HepG2 (cell line): ENCODE measurements at regions not wholly inside any gene's neighbourhood (a gene's known extent, or its start where the extent isn't known, plus 50 kb on each side); places are given as distances from the start of the nearest gene placed in this dataset.
"Not testable (repeated sequence)": the region's sequence is repeated elsewhere in the genome, so short reads cannot be mapped to it uniquely, and the experiment has no call there.

ENCODE experiments used
- ATF6 ChIP-seq: sonication (generic); formaldehyde crosslinking; conservative IDR thresholded peaks from 2 replicates; pipeline ENCODE4 v1.4.0; 2020; ENCODE audit warnings: missing genetic modification reagents
- CHD2 ChIP-seq: IDR thresholded peaks from 2 replicates; pipeline ENCODE4 v1.6.1; 2011; ENCODE audit warnings: low read depth, low read length, improper control_type of control experiment
- CTCF ChIP-seq: sonication (generic); formaldehyde crosslinking; IDR thresholded peaks from 2 replicates; pipeline ENCODE4 v1.5.0; 2020; ENCODE audit warnings: mild to moderate bottlenecking, missing genetic modification reagents, moderate library complexity
- FOXO1 ChIP-seq: sonication (generic); formaldehyde crosslinking; IDR thresholded peaks from 2 replicates; pipeline ENCODE4 v1.4.0; 2020; ENCODE audit warnings: missing genetic modification reagents
- KDM5A ChIP-seq: fragments of 200-600 bp; sonication (generic); IDR thresholded peaks from 2 replicates; pipeline ENCODE4 v1.7.0; 2018; ENCODE audit warnings: antibody characterized with exemption, mild to moderate bottlenecking, low read length, borderline replicate concordance
- TFDP1 ChIP-seq: IDR thresholded peaks from 2 replicates; pipeline ENCODE4 v1.6.1; 2016; ENCODE audit warnings: missing compliant biosample characterization, missing genetic modification reagents, borderline replicate concordance
- YEATS2 ChIP-seq: sonication (generic); formaldehyde crosslinking; IDR thresholded peaks from 2 replicates; pipeline ENCODE4 v1.4.0; 2020; ENCODE audit warnings: missing genetic modification reagents, borderline replicate concordance
- ZBTB20 ChIP-seq: sonication (generic); formaldehyde crosslinking; IDR thresholded peaks from 2 replicates; pipeline ENCODE4 v1.8.1; 2023; ENCODE audit warnings: missing genetic modification reagents, low read depth, mild to moderate bottlenecking, borderline replicate concordance
- ZBTB44 ChIP-seq: sonication (generic); formaldehyde crosslinking; IDR thresholded peaks from 2 replicates; pipeline ENCODE4 v1.4.0; 2020; ENCODE audit warnings: missing genetic modification reagents
- ZFP91 ChIP-seq: sonication (generic); formaldehyde crosslinking; IDR thresholded peaks from 2 replicates; pipeline ENCODE4 v1.9.0; 2022; ENCODE audit warnings: missing genetic modification reagents, mild to moderate bottlenecking, borderline replicate concordance

- not testable (repeated sequence) for TF ChIP-seq ZBTB20; ZFP91 (CRISPR knock-in tag); CTCF (CRISPR knock-in tag); TFDP1; YEATS2; FOXO1; KDM5A; CHD2; ZBTB44 (CRISPR knock-in tag); ATF6 (CRISPR knock-in tag)
Observed at GRCh38 chr7:65124600-65124999, 118.1 kb upstream of the ERV3-1 start.
